Testis (tissue), 2 donors: ENCODE measurements at regions not wholly inside any gene's neighbourhood (a gene's known extent, or its start where the extent isn't known, plus 50 kb on each side); places are given as distances from the start of the nearest gene placed in this dataset.

Experiments used
- POLR2A ChIP-seq: fragments of 450-650 bp; IDR thresholded peaks from one replicate; pipeline ENCODE4 v1.6.1; 2017; ENCODE audit warnings: antibody characterized with exemption, mild to moderate bottlenecking, moderate library complexity
- TF ChIP-seq, protein P1 (sequence below), 3 experiments: fragments of 450-650 bp in 2 of 3; fragments of 200-600 bp in 1 of 3; sonication (generic) in 1 of 3; IDR thresholded peaks; one replicate each; pipeline ENCODE4 v1.5.1; 2016 to 2019; ENCODE audit warnings: antibody characterized with exemption in 3 of 3, mild to moderate bottlenecking in 2 of 3, moderate library complexity in 1 of 3

DNA sequence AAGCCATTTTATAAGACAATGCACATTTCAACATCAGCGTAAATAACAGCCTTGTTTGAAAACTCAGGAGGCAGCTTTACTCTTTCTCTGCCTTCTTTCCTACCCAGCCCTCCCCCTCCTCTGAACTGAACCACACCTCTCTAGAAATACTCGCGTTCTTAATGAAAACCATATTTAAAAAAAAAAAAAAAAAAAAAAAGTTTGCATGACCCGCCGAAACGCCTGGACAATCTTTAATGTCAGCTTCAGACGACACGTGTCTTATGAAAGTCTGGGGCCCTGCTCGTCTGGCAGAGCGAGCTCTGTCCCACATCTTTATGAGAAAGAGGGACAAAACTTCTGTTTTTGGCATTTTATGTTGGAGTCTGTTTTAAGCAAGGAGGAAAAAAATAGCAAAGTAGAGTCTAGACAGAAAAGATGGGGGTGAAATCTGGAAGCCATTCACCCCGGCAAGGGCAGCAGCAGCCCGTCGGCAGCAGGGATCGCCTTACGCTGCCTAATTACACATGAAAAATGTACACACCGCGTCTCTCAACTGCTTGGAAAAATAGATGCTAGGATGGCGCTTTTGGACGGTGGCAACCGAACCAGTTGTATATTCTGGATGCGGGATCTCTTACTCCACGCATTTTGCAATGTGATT, 130.4 kb upstream of the ETS2 start:
- TF ChIP-seq, protein P1, sequence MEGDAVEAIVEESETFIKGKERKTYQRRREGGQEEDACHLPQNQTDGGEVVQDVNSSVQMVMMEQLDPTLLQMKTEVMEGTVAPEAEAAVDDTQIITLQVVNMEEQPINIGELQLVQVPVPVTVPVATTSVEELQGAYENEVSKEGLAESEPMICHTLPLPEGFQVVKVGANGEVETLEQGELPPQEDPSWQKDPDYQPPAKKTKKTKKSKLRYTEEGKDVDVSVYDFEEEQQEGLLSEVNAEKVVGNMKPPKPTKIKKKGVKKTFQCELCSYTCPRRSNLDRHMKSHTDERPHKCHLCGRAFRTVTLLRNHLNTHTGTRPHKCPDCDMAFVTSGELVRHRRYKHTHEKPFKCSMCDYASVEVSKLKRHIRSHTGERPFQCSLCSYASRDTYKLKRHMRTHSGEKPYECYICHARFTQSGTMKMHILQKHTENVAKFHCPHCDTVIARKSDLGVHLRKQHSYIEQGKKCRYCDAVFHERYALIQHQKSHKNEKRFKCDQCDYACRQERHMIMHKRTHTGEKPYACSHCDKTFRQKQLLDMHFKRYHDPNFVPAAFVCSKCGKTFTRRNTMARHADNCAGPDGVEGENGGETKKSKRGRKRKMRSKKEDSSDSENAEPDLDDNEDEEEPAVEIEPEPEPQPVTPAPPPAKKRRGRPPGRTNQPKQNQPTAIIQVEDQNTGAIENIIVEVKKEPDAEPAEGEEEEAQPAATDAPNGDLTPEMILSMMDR (IDR thresholded peaks at IDR 0.05) = no peak
- no peak for TF ChIP-seq POLR2A
